OCI-LY1 (cell line): ENCODE measurements at regions not wholly inside any gene's neighbourhood (a gene's known extent, or its start where the extent isn't known, plus 50 kb on each side); places are given as distances from the start of the nearest gene placed in this dataset.
"Not testable (repeated sequence)": the region's sequence is repeated elsewhere in the genome, so short reads cannot be mapped to it uniquely, and the experiment has no call there.

ENCODE experiments used
- H2AFZ ChIP-seq: fragments of 200-600 bp; sonication (generic), shearing (Covaris generic); 2 replicates; pipeline ENCODE4 v1.6.0; 2014; ENCODE audit warnings: antibody characterized with exemption, mild to moderate bottlenecking, low read length
- H3F3A ChIP-seq: fragments of 200-600 bp; sonication (generic), shearing (Covaris generic); 2 replicates; pipeline ENCODE4 v1.6.0; 2014; ENCODE audit warnings: mild to moderate bottlenecking, antibody characterized with exemption, low read length, moderate library complexity; ENCODE audit not compliant: insufficient read depth
- H3K27ac ChIP-seq: fragments of 200-600 bp; sonication (generic); 2 replicates; pipeline ENCODE4 v1.5.1; 2014; ENCODE audit warnings: low read length, mixed run types, mild to moderate bottlenecking, low read depth; ENCODE audit not compliant: poor library complexity, severe bottlenecking
- H3K27me3 ChIP-seq: fragments of 200-600 bp; sonication (generic); 2 replicates; pipeline ENCODE4 v1.6.0; 2014; ENCODE audit warnings: antibody characterized with exemption, mild to moderate bottlenecking, low read length, moderate library complexity; ENCODE audit not compliant: insufficient read depth
- H3K36me3 ChIP-seq: fragments of 200-600 bp; sonication (generic); 2 replicates; pipeline ENCODE4 v1.6.1; 2014; ENCODE audit warnings: mild to moderate bottlenecking, antibody characterized with exemption, low read length, moderate library complexity, mixed read lengths; ENCODE audit not compliant: insufficient read depth
- H3K4me1 ChIP-seq: fragments of 200-600 bp; sonication (generic); 2 replicates; pipeline ENCODE4 v1.5.1; 2014; ENCODE audit warnings: mild to moderate bottlenecking, low read length, moderate library complexity; ENCODE audit not compliant: insufficient read depth, severe bottlenecking
- H3K4me2 ChIP-seq: fragments of 200-600 bp; sonication (generic), shearing (Covaris generic); 2 replicates; pipeline ENCODE4 v1.6.1; 2014; ENCODE audit warnings: low read length
- H3K4me3 ChIP-seq: fragments of 200-600 bp; sonication (generic); 2 replicates; pipeline ENCODE4 v1.5.1; 2014; ENCODE audit warnings: low read length, low read depth, mild to moderate bottlenecking, mixed read lengths; ENCODE audit not compliant: poor library complexity, severe bottlenecking
- H3K79me2 ChIP-seq: fragments of 200-600 bp; shearing (Covaris generic); 2 replicates; pipeline ENCODE4 v1.6.1; 2016; ENCODE audit warnings: mixed run types, low read length, mixed read lengths; ENCODE audit not compliant: insufficient read depth
- H3K9ac ChIP-seq: fragments of 200-600 bp; sonication (generic), shearing (Covaris generic); 2 replicates; pipeline ENCODE4 v1.6.1; 2014; ENCODE audit warnings: mild to moderate bottlenecking, low read length, mixed read lengths
- H3K9me2 ChIP-seq: fragments of 200-600 bp; sonication (generic), shearing (Covaris generic); 2 replicates; pipeline ENCODE4 v1.6.1; 2014; ENCODE audit warnings: low read depth, mild to moderate bottlenecking, low read length, mixed read lengths
- H3K9me3 ChIP-seq: fragments of 200-600 bp; shearing (Covaris generic); 2 replicates; pipeline ENCODE4 v1.6.1; 2014; ENCODE audit warnings: low read length, mixed read lengths
- H4K20me1 ChIP-seq: fragments of 200-600 bp; sonication (generic), shearing (Covaris generic); 2 replicates; pipeline ENCODE4 v1.6.0; 2016; ENCODE audit warnings: mild to moderate bottlenecking, low read length; ENCODE audit not compliant: insufficient read depth
- CTCF ChIP-seq: fragments of 200-600 bp; sonication (generic), shearing (Covaris generic); IDR thresholded peaks from 2 replicates; pipeline ENCODE4 v1.5.1; 2017; ENCODE audit warnings: mild to moderate bottlenecking, antibody characterized with exemption, low read length, moderate library complexity, mixed read lengths
- EZH2 ChIP-seq: fragments of 200-600 bp; sonication (generic), shearing (Covaris generic); IDR thresholded peaks from 2 replicates; pipeline ENCODE4 v1.8.0; 2017; ENCODE audit warnings: borderline replicate concordance, mixed run types, mild to moderate bottlenecking, antibody characterized with exemption, low read length, moderate library complexity, mixed read lengths

DNA sequence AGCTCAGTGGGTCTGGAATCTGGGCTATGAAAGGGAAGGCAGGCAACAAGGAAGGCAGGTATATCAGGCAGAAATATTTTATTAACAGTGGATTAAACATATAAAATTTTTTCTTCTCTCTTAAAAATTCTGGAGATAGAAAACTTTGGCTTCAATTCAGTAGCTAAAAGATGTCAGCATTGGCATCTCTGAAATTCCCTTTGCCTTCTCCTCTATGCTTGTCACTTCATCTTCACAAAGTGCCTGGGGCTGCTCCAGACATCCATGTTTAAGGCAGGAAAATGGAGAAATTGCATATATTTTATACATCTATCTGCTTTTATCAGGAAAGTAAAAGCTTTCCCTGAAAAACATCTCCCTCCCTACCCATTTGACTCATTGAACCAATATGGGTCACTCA lies 894.1 kb upstream of the API5 start:
- no peak overlapping the region for H2AFZ ChIP-seq
- H3K36me3 ChIP-seq = no peaks in the 10 kb centered on the region
- no peaks in the 10 kb centered on the region for H4K20me1 ChIP-seq
- no peaks in the 10 kb centered on the region for H3K9me2 ChIP-seq
- no peak overlapping the region for H3K9ac ChIP-seq
- no peak overlapping the region for H3K4me2 ChIP-seq
- no peaks in the 10 kb centered on the region for H3K4me1 ChIP-seq
- no peaks in the 10 kb centered on the region for H3F3A ChIP-seq
- TF ChIP-seq EZH2 (no peak), CTCF (no peak)
- H3K27ac ChIP-seq = no peak overlapping the region
- H3K79me2 ChIP-seq = no peaks in the 10 kb centered on the region
- H3K27me3 ChIP-seq = no peaks in the 10 kb centered on the region
- H3K9me3 ChIP-seq = no peaks in the 10 kb centered on the region
- no peak overlapping the region for H3K4me3 ChIP-seq

GRCh38 chr11:42422090-42422489 lies 889.7 kb upstream of the API5 start:
- Histone ChIP-seq H3K9me3 (no peaks in the 10 kb centered on the region), H3K9ac (no peak overlapping the region), H3K4me2 (no peak overlapping the region), H2AFZ (no peak overlapping the region), H3K4me3 (no peak overlapping the region), H3K27ac (no peak overlapping the region), H3K9me2 (no peaks in the 10 kb centered on the region), H3K27me3 (no peaks in the 10 kb centered on the region), H3K79me2 (no peaks in the 10 kb centered on the region), H3K4me1 (no peaks in the 10 kb centered on the region), H3K36me3 (no peaks in the 10 kb centered on the region), H4K20me1 (no peaks in the 10 kb centered on the region), H3F3A (no peaks in the 10 kb centered on the region)
- TF ChIP-seq CTCF = no peak
- no peak for TF ChIP-seq EZH2

- H3K4me1 ChIP-seq, H3K36me3 ChIP-seq, H2AFZ ChIP-seq, H3K27ac ChIP-seq, H3K79me2 ChIP-seq, H3K4me3 ChIP-seq, H3F3A ChIP-seq, H3K9me2 ChIP-seq, H3K9me3 ChIP-seq, H4K20me1 ChIP-seq, H3K27me3 ChIP-seq, H3K9ac ChIP-seq, H3K4me2 ChIP-seq: not testable (repeated sequence)
These were observed 876.9 kb upstream of the API5 start for GRCh38 chr11:42434911-42435310.

DNA sequence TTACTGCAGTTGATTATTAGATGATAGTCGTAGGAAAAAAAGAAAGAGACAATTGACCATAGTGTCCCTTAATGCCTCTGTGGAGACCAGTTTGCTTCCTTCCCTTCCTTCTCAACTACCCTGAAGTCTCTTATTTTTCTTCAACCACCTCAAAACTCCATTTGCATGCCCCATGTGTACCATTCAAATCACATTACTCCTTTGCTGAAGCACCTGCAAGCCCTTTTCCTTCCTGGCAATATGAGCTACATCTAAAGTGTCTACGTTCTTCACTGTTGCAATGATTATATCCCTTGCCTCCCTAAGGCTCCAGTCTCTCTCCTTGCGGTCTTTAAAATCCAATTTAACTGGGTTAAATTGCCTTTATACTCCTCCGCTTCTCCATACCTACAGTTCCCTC lies 867.4 kb upstream of the API5 start:
- no peaks in the 10 kb centered on the region for H3K9me2 ChIP-seq
- TF ChIP-seq EZH2 = no peak
- TF ChIP-seq CTCF = no peak
- no peaks in the 10 kb centered on the region for H3K79me2 ChIP-seq
- no peaks in the 10 kb centered on the region for H3K4me1 ChIP-seq
- H3K9ac ChIP-seq = no peak overlapping the region
- no peaks in the 10 kb centered on the region for H3F3A ChIP-seq
- no peaks in the 10 kb centered on the region for H4K20me1 ChIP-seq
- H2AFZ ChIP-seq = no peak overlapping the region
- no peak overlapping the region for H3K27ac ChIP-seq
- no peak overlapping the region for H3K4me3 ChIP-seq
- no peaks in the 10 kb centered on the region for H3K9me3 ChIP-seq
- H3K36me3 ChIP-seq = no peaks in the 10 kb centered on the region
- no peak overlapping the region for H3K4me2 ChIP-seq
- no peaks in the 10 kb centered on the region for H3K27me3 ChIP-seq
